AG04449 (cell line): ENCODE measurements at regions not wholly inside any gene's neighbourhood (a gene's known extent, or its start where the extent isn't known, plus 50 kb on each side); places are given as distances from the start of the nearest gene placed in this dataset.

ENCODE experiments used
- CTCF ChIA-PET: fragments of 350-600 bp; formaldehyde crosslinking; extraction: SDS; loops from one replicate; lab custom pipeline; 2021; ENCODE audit warnings: antibody characterized with exemption; lab: Yijun Ruan, JAX
- POLR2A ChIA-PET: fragments of 400-600, 350-600 bp; formaldehyde crosslinking; extraction: SDS; loops from one replicate; lab custom pipeline; 2020; ENCODE audit warnings: antibody characterized with exemption, inconsistent platforms; lab: Yijun Ruan, JAX
- DNase-seq: peaks from one replicate; pipeline ENCODE4 v3.0.0-alpha.2; 2010; ENCODE audit warnings: low read depth, low spot score
- H3K4me3 ChIP-seq: 2 replicates; pipeline ENCODE4 v1.5.1; 2011; ENCODE audit warnings: low read depth, mild to moderate bottlenecking, control low read depth, low read length
- TF ChIP-seq, protein P1 (sequence below): IDR thresholded peaks from one replicate; pipeline ENCODE4 v1.5.1; 2011; ENCODE audit warnings: mild to moderate bottlenecking, moderate library complexity, low read length, control low read depth, inconsistent platforms; ENCODE audit not compliant: insufficient read depth; ENCODE audit errors: missing control alignments

DNA sequence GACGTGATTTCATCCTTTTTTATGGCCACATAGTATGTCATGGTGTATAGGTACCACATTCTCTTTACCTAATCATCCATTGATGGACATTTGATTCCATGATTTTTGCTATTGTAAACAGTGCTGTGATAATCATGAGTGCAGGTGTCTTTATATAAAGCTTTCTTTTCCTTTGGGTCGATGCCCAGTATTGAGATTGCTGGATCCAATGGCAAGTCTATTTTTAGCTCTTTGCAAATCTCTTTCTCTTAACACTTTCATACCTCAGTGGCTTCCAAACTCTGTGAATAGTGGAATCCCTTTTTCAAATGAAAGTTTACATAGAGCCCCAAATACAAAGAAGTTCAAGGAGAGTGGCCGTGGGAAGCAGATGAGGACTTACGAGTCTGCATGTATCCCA, 105.8 kb upstream of the SPTLC3 start:
- CTCF ChIA-PET, result no interaction called here
- TF ChIP-seq, protein P1, sequence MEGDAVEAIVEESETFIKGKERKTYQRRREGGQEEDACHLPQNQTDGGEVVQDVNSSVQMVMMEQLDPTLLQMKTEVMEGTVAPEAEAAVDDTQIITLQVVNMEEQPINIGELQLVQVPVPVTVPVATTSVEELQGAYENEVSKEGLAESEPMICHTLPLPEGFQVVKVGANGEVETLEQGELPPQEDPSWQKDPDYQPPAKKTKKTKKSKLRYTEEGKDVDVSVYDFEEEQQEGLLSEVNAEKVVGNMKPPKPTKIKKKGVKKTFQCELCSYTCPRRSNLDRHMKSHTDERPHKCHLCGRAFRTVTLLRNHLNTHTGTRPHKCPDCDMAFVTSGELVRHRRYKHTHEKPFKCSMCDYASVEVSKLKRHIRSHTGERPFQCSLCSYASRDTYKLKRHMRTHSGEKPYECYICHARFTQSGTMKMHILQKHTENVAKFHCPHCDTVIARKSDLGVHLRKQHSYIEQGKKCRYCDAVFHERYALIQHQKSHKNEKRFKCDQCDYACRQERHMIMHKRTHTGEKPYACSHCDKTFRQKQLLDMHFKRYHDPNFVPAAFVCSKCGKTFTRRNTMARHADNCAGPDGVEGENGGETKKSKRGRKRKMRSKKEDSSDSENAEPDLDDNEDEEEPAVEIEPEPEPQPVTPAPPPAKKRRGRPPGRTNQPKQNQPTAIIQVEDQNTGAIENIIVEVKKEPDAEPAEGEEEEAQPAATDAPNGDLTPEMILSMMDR, result no peak
- POLR2A ChIA-PET, result no interaction called here
- no peak overlapping the region for H3K4me3 ChIP-seq
- DNase-seq, result no peak

DNA sequence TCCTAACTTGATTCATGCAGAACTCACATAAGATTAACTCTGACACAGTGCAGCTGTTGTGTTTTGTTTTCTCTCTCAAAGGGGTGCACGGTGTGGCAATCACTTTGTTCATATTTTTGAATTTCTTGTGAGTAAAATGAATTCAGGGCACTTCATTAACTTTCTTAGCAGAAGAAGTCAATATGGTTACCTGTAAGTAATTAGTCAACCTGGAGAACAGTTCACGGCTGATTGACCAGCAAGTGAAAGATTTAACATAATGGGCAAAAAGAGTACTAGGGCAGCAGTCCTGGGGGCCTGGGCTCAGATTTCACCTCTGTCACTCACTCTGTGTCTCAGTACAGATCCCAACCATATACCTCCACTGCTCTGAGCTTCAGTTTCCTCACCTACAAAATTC, 102.4 kb upstream of the SPTLC3 start:
- ChIA-PET CTCF (no interaction called here), POLR2A (no interaction called here)
- H3K4me3 ChIP-seq, result no peak overlapping the region
- DNase-seq, result no peak
- TF ChIP-seq, protein P1, result no peak

DNA sequence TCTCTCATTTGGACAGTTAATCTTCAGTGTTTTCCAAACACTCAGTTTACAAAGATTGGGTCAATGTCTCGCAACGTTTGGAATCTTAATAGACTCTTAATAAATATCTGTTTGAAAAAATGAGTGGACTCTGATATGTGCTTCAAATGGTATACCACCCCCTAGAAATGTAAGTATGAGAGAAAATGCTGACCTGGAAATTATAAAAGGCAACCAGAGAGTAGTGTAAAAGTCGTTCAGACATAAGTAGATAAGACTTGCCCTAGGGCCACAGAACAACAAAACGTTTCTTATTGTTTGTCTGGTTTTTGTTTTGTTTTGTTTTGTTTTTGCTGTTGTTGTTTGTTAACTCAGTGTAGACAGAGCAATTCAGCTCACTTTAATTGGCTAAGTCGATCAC, 97.4 kb upstream of the SPTLC3 start:
- no peak for DNase-seq
- H3K4me3 ChIP-seq, result no peak overlapping the region
- ChIA-PET CTCF (interaction anchor here (1.9 kb wide), 1 partner anchor 13 kb away, joined by 4 read pairs; no protein-coding TSS in a partner anchor), POLR2A (no interaction called here)
- TF ChIP-seq, protein P1, result no peak

GRCh38 chr20:12913781-12914443, 94.9 kb upstream of the SPTLC3 start:
- no peak overlapping the region for H3K4me3 ChIP-seq
- DNase-seq, result no peak
- ChIA-PET POLR2A (no interaction called here), CTCF (interaction anchor here (3.3 to 20.1 kb wide), 2 partner anchors 11 to 53 kb away, joined by 12 to 582 read pairs; no protein-coding TSS in a partner anchor)
- TF ChIP-seq, protein P1, result no peak

GRCh38 chr20:12914804-12915203, 94.0 kb upstream of the SPTLC3 start:
- POLR2A ChIA-PET, result no interaction called here

GRCh38 chr20:12916699-12917098, 92.1 kb upstream of the SPTLC3 start:
- CTCF ChIA-PET, result interaction anchor here (20.1 kb wide), 1 partner anchor 50 kb away, joined by 582 read pairs; no protein-coding TSS in a partner anchor
- TF ChIP-seq, protein P1, result no peak

More at GRCh38 chr20:12914804-12915203, 94.0 kb upstream of the SPTLC3 start:
- TF ChIP-seq, protein P1, result no peak
- CTCF ChIA-PET, result interaction anchor here (3.3 to 20.1 kb wide), 2 partner anchors 10 to 52 kb away, joined by 12 to 582 read pairs; no protein-coding TSS in a partner anchor
- H3K4me3 ChIP-seq, result no peak overlapping the region
- no peak for DNase-seq

More at GRCh38 chr20:12916699-12917098, 92.1 kb upstream of the SPTLC3 start:
- POLR2A ChIA-PET, result no interaction called here
- DNase-seq, result no peak
- no peak overlapping the region for H3K4me3 ChIP-seq
